Stimulated activated effector memory CD8-positive, alpha-beta T cell treated with anti-CD3 and anti-CD28 coated beads, Interleukin-12 subunit alpha, Interleukin-12 subunit beta, amount 100 ng/mL, for 72 hours (primary cell): ENCODE measurements at regions not wholly inside any gene's neighbourhood (a gene's known extent, or its start where the extent isn't known, plus 50 kb on each side); places are given as distances from the start of the nearest gene placed in this dataset.

Experiments
- ATAC-seq: fragments of 150-1000 bp; cut with Tn5 transposase; 2 replicates; pipeline ENCODE4 v1.10.0; 2021
- DNase-seq, 2 donors: peaks; one replicate each; pipeline ENCODE4 v3.0.0; 2021 to 2022; ENCODE audit warnings: low spot score in 2 of 2
- H3K27ac Mint-ChIP-seq: one replicate; pipeline ENCODE4 v1.8.0; 2022; ENCODE audit warnings: mild to moderate bottlenecking, mixed read lengths
- H3K36me3 Mint-ChIP-seq: one replicate; pipeline ENCODE4 v1.8.0; 2022; ENCODE audit warnings: mild to moderate bottlenecking, mixed read lengths
- H3K4me1 Mint-ChIP-seq: one replicate; pipeline ENCODE4 v1.8.0; 2022; ENCODE audit warnings: mixed read lengths
- H3K4me3 Mint-ChIP-seq: one replicate; pipeline ENCODE4 v1.8.0; 2022; ENCODE audit warnings: mild to moderate bottlenecking, mixed read lengths
- H3K9me3 Mint-ChIP-seq: one replicate; pipeline ENCODE4 v1.8.0; 2022; ENCODE audit warnings: mixed read lengths

DNA sequence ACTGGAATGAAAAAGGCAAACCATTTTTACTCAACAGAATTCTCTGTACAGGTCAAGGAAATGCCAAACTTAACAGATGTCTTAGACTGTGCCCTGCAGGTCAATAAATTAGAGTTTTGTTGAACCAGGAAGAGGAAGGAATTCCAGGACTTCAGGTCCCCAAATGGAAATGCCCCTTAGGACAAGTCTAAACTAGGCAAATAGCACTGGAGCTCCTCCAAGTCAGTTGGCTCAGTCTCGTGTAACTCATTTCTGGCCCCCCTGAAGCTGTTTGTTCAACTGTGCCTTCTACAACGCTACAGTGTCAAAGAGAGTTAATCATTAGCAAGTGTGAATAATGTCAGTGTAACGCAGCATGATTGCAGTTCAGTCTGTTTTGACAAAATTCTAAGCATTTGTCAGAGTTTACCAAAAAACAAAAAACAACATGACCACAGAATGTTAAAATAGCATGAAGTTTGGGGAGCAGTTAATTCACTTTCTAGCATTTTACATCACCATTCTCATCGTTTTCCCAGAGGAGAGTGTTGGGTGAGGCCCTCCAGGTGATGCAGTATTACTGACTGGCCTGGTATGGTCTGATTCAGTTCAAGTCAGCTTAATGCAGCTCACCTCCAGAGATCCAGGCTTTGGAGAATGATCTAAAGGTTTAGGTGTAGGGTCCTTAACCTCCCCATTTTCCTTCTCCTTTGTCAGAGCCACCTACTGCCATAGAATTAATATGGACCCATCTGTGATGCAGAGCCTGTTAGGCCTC is 108.1 kb downstream of the AQP4 start:
- H3K27ac Mint-ChIP-seq = no peak overlapping the region
- H3K4me1 Mint-ChIP-seq = no peaks in the 10 kb centered on the region
- H3K4me3 Mint-ChIP-seq = no peak overlapping the region
- H3K36me3 Mint-ChIP-seq = no peaks in the 10 kb centered on the region
- no peaks in the 10 kb centered on the region for H3K9me3 Mint-ChIP-seq
- ATAC-seq = no peak
- DNase-seq = no peak

DNA sequence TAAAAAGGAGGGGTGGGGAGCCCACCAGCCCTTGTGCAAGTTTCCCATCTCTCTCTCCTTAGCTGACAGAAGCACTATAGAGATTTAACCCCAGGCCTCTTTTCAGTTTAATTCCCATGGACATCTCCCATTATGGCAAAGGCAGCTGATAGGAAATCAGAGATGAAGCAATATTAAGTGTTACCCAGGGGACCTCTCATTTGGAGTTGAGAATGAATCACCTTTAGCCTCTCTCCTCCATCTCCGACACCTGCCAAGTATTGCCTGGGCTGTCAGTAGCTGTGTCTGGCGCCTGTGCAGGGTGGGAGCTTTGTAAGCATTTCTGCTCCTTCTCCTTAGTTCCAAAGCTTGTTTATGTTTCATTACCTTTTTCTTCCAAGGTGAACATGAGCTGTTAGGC is 109.0 kb downstream of the AQP4 start:
- ATAC-seq = no peak
- DNase-seq = no peak
- no peak overlapping the region for H3K27ac Mint-ChIP-seq
- H3K9me3 Mint-ChIP-seq = no peaks in the 10 kb centered on the region
- no peaks in the 10 kb centered on the region for H3K36me3 Mint-ChIP-seq
- no peak overlapping the region for H3K4me3 Mint-ChIP-seq
- no peaks in the 10 kb centered on the region for H3K4me1 Mint-ChIP-seq

DNA sequence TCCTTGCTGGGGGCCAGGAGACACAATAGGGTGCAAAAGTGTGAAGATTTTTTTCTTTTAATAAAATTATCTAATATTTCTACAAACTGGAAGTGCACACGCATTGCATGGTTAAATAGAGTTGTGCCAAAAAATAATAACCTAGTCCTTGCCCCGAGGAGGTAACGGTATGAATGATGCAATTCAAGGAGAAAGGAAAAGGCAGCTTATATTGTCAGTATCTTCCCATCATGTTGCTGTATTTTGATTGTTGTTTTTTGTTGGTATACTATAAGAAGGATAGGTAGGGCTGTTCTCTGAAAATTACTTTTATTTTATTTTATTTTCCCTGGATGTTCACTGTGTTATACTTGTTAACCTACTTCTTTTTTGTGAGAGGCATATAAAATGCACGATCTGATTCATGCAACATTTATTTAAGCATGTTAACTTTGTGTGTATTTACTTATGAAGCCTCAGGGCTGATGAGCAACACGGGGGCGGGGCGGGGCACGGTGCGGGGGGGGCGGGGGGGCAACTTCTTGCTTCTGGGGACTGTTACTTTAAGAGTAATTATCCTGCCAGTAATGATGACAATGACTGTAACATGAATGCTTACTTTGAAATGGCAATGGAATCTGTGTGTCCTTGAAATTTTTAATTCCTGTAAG is 118.6 kb downstream of the AQP4 start:
- Mint-ChIP-seq H3K27ac (no peak overlapping the region), H3K9me3 (peaks cover 10% of the 10 kb centered on the region), H3K36me3 (no peaks in the 10 kb centered on the region), H3K4me3 (no peak overlapping the region), H3K4me1 (no peaks in the 10 kb centered on the region)
- DNase-seq = no peak
- no peak for ATAC-seq

DNA sequence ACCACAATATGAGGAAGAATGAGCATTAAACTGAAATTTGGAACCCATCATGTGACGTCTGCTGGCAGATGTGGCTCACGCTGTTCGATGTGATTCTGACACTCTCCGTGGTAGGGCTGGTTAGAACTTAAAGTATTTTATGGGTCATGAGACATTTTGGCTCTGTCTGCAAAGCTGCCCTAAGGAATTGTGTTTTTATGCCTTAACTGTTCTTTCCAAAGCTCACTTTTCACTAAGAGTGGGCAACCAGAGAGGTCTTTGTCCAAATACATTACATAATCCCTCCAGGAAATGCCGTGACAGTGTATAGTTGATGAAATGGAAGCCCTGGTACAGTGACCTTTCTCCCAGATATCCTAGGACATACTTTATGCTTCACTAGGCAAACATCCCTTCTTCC is 119.1 kb downstream of the AQP4 start:
- Mint-ChIP-seq H3K36me3 (no peaks in the 10 kb centered on the region), H3K27ac (no peak overlapping the region), H3K4me3 (no peak overlapping the region), H3K4me1 (no peaks in the 10 kb centered on the region), H3K9me3 (peaks cover 10% of the 10 kb centered on the region)
- DNase-seq (no peak), ATAC-seq (no peak)

DNA sequence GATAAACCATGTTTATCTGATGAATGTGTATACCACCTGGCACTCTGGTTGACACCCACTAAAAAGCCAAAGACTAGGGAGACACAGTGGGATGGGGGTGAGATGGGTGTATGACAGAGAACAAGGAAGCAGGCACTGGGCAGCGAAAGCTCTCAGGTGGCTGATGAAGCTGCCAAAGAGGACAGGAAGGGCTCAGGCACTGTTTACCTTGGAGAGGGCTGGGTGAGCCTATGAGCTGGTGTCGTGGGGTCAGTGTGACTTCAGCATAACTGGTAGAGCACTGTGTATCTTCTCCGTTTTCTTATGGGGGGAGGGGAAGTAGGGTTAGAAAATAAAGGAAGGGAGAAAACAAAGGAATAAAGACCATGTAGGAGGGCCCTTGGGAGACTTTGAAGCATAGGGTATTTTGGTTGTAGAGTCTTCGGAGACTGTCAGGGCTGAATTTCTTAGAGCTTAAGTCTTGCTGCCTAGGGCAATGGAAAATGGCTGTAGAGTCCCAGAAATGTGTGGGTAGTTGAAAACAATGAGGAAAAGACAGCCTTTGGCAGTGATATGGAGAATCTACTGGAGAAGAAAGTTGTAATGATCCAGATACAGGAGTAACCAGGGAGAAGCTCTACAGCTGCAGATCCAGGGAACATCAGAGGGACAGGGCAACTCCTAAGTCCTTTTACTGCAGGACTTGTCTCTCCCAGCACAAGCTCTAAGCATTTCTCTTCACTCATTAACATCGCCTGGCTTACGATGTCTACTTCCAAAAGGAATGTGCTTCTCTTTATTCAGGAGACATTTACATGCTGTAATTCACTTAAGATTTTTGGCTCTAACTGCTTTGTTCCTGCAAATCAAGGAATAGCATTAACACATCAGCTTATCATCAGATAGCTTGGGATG is 120.0 kb downstream of the AQP4 start:
- Mint-ChIP-seq H3K4me1 (no peaks in the 10 kb centered on the region), H3K27ac (no peak overlapping the region), H3K4me3 (no peak overlapping the region), H3K9me3 (peaks cover 10% of the 10 kb centered on the region), H3K36me3 (no peaks in the 10 kb centered on the region)
- ATAC-seq (no peak), DNase-seq (no peak)

DNA sequence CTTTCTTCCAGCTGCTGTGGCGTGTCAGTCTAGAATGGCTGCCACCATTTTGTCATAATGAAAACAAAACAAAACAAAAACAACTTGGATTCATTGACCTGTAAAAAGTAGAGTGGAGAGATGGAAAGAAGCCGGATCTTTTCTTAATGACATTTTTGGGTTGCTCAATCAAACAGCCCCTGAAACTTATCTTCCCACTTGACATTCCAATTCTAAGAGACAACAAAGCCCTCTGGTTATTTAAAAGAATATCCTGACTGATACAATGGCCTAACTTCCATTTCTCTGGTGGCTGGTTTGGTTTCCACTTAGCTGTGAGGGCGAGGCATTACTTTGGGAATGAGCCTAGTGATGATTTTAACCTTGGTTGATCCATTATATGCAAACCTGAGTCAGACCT is 123.7 kb downstream of the AQP4 start:
- no peaks in the 10 kb centered on the region for H3K36me3 Mint-ChIP-seq
- H3K4me3 Mint-ChIP-seq = no peak overlapping the region
- no peaks in the 10 kb centered on the region for H3K4me1 Mint-ChIP-seq
- H3K9me3 Mint-ChIP-seq = peaks cover 10% of the 10 kb centered on the region
- DNase-seq = no peak
- H3K27ac Mint-ChIP-seq = no peak overlapping the region
- no peak for ATAC-seq

DNA sequence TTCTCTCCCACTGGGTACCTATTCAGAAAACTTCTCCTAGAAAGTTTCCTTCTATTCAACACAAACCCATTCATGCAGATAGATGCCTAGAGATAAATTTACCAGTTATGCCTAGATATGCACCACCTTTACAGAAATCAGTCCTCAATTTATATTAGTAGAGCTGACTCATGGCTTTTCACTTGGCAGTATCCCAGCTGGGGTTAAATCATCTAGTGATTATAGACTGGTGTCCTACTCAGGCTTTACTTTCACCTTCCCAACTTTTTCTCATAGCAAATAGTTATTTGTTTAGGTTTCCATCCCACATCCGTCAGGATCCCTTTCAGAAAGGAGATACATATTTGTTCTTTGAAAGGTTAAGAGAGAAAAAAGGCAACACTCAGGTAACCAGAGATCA is 124.5 kb downstream of the AQP4 start:
- ATAC-seq (no peak), DNase-seq (no peak)
- H3K36me3 Mint-ChIP-seq = no peaks in the 10 kb centered on the region
- peaks cover 12% of the 10 kb centered on the region for H3K9me3 Mint-ChIP-seq
- no peak overlapping the region for H3K27ac Mint-ChIP-seq
- H3K4me3 Mint-ChIP-seq = no peak overlapping the region
- H3K4me1 Mint-ChIP-seq = no peaks in the 10 kb centered on the region

DNA sequence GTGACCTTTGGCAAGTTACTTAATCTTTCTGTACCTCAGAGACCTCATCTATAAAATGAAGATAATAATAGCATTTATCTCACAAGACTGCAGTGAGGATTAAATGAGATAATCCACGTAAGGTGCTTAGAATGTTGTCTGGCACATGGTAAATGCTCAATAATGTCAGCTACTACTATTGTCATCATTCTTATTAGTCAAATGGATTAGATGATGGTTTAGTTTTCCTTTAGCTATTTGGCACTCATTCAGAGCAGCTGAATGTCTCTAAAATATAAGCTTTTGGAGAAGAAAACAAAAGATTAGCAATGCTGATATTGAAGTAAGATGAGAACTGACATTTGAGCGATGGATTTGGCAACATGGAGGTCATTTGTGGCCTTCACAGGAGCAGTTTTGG is 125.1 kb downstream of the AQP4 start:
- Mint-ChIP-seq H3K4me3 (no peak overlapping the region), H3K27ac (no peak overlapping the region), H3K4me1 (no peaks in the 10 kb centered on the region), H3K9me3 (peaks cover 12% of the 10 kb centered on the region), H3K36me3 (no peaks in the 10 kb centered on the region)
- DNase-seq = no peak
- ATAC-seq = no peak

DNA sequence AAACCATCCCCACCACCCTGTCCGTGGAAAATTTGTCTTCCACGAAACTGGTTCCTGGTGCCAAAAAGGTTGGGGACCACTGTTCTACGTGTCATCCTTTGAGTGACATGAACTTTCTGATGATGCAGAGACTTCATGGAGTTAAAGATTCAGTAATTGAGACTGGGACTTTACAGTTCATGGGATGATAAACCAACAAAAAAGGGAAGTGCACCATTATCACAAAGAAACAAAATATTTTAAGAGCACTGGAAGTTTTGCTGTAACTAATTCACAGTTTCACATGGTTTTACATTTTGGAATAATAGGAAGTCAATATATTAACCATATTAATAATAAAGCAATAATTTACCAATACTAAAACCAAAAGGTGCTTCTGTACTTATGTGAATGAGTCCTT is 126.8 kb downstream of the AQP4 start:
- H3K36me3 Mint-ChIP-seq = no peaks in the 10 kb centered on the region
- H3K4me3 Mint-ChIP-seq = no peak overlapping the region
- ATAC-seq (no peak), DNase-seq (no peak)
- H3K4me1 Mint-ChIP-seq = no peaks in the 10 kb centered on the region
- peaks cover 5% of the 10 kb centered on the region for H3K9me3 Mint-ChIP-seq
- no peak overlapping the region for H3K27ac Mint-ChIP-seq

DNA sequence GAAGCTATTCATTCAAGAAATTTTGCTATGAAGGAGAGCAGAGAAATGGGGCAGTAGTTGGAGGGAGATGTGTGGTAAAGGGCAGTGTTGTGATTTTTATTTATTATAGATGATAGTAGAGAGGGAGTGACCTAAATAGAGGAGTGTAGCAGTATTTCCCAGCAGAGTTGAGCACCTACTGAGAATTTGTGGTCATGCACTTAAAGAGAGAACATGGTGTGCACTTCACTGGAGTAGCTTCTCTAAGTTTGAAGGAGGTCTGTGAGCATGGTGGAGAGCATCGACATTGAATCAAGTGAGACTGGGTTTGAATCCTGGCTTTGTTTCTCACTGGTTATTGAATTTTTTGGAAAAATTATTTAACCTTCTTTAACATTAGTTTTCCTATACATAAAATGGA is 129.2 kb downstream of the AQP4 start:
- H3K36me3 Mint-ChIP-seq = no peaks in the 10 kb centered on the region
- H3K27ac Mint-ChIP-seq = no peak overlapping the region
- DNase-seq (no peak), ATAC-seq (no peak)
- no peak overlapping the region for H3K4me3 Mint-ChIP-seq
- H3K4me1 Mint-ChIP-seq = no peaks in the 10 kb centered on the region
- peaks cover 5% of the 10 kb centered on the region for H3K9me3 Mint-ChIP-seq

DNA sequence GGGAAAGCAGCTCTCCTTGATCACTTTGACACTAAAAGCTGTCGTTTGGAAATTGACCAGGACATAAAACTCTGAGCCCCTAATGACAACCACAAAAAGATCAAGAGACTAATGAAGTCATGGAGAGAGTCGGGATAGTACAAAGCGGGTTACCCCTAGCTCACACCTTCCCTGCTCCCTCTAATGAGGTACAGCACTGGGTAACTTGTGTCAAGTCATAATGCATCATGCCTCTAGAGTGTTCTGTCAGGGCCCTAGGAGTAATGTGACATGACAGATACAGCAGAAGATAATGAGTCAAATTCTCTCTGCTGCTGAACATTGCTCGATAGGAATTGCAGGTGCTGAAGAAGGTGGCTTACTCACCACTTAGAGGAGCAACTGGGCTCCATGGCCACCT is 130.7 kb downstream of the AQP4 start:
- Mint-ChIP-seq H3K27ac (no peak overlapping the region), H3K4me1 (no peaks in the 10 kb centered on the region), H3K4me3 (no peak overlapping the region), H3K9me3 (peaks cover 5% of the 10 kb centered on the region), H3K36me3 (no peaks in the 10 kb centered on the region)
- DNase-seq (no peak), ATAC-seq (no peak)

DNA sequence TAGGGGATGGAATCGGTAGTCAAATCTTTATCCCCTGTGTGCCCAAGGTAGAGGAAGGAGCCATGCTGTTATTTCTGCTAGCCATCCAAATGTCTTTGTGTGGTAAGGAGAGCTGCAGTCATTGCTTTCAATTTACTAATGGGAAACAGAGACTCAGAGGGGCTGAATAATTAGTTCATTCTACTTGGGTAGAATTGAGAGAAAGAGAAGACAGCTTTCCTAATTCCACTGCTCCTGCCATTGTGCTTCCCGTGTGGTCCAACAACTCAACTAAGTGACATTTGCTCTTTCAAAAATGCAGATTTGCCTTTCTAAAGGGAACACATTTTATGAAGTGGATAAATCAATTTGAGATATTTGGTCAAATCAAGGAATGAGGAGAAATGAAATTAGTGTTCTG is 136.1 kb downstream of the AQP4 start:
- no peak for ATAC-seq
- no peak overlapping the region for H3K4me3 Mint-ChIP-seq
- no peaks in the 10 kb centered on the region for H3K4me1 Mint-ChIP-seq
- H3K9me3 Mint-ChIP-seq = peaks cover 3% of the 10 kb centered on the region
- H3K36me3 Mint-ChIP-seq = no peaks in the 10 kb centered on the region
- DNase-seq = no peak
- no peak overlapping the region for H3K27ac Mint-ChIP-seq

DNA sequence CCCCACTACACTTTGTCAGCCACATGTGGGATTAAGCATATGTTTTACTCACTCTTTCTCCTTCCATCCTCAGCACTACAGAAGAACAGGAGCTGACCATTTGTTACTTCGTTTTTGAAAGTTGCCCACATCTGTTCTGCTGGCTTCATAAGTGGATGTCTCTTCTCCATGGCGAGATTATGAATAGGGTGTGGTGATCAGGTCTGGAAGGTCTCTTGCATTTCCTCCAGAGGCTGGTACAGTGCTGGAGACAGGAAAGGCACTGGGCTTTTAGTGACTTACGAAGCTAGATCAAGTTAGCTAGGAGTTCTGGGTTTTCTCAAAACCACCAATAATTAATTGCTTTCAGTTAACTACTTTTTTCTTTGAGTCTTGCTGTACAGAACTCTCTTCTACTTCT is 136.5 kb downstream of the AQP4 start:
- H3K4me3 Mint-ChIP-seq = no peak overlapping the region
- DNase-seq = no peak
- no peak for ATAC-seq
- no peak overlapping the region for H3K27ac Mint-ChIP-seq
- H3K36me3 Mint-ChIP-seq = no peaks in the 10 kb centered on the region
- no peaks in the 10 kb centered on the region for H3K4me1 Mint-ChIP-seq
- peaks cover 3% of the 10 kb centered on the region for H3K9me3 Mint-ChIP-seq

DNA sequence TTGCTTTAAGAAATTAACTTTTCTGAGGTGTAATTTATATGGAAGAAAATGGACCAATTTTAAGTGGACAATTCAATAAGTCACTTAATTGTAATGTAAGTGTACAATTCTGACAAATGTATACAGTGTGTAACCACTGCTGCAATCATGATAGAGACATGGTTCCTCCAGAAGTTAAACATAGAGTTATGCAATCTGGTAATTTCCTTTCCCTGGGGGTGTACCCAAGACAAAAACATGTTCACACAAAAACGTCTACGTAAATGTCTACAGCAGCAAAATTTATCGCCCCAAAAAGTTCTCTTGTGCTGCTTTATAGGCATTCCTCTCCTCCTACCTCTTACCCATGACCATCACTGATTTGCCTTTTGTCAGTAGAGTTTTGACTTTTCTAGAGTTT is 141.5 kb downstream of the AQP4 start:
- Mint-ChIP-seq H3K4me1 (no peaks in the 10 kb centered on the region), H3K9me3 (peaks cover 7% of the 10 kb centered on the region), H3K4me3 (no peak overlapping the region), H3K27ac (no peak overlapping the region), H3K36me3 (no peaks in the 10 kb centered on the region)
- ATAC-seq (no peak), DNase-seq (no peak)

DNA sequence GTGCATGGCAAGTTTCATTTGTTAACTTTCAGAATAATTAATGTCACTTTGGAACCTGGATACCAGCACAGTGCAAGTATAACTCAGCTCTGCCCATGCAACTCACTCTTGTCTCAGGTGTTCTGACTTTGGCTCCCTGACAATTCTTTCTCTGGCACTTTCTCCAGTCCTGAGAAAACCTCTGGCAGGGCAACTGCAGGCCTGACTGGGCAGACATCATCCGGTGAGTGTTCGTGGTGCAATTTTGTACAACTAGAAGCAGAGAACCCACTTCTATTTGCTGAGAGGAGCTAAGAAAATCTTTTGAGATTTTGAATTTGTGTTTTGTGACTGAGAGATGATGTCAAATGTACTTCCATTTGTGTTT is 143.0 kb downstream of the AQP4 start:
- Mint-ChIP-seq H3K36me3 (no peaks in the 10 kb centered on the region), H3K9me3 (peaks cover 6% of the 10 kb centered on the region), H3K4me3 (no peak overlapping the region), H3K27ac (no peak overlapping the region), H3K4me1 (no peaks in the 10 kb centered on the region)
- DNase-seq (no peak), ATAC-seq (no peak)
